Stimulated activated CD8-positive, alpha-beta memory T cell treated with anti-CD3 and anti-CD28 coated beads, Interleukin-4, amount 100 ng/mL, for 48 hours (primary cell): ENCODE measurements at regions not wholly inside any gene's neighbourhood (a gene's known extent, or its start where the extent isn't known, plus 50 kb on each side); places are given as distances from the start of the nearest gene placed in this dataset.
A peak's percentile ranks its signal among the peaks of the same experiment; 100 is the strongest.
"Not testable (repeated sequence)": the region's sequence is repeated elsewhere in the genome, so short reads cannot be mapped to it uniquely, and the experiment has no call there.

Experiments used
- DNase-seq: peaks from one replicate; pipeline ENCODE4 v3.0.0-alpha.2; 2020

DNA sequence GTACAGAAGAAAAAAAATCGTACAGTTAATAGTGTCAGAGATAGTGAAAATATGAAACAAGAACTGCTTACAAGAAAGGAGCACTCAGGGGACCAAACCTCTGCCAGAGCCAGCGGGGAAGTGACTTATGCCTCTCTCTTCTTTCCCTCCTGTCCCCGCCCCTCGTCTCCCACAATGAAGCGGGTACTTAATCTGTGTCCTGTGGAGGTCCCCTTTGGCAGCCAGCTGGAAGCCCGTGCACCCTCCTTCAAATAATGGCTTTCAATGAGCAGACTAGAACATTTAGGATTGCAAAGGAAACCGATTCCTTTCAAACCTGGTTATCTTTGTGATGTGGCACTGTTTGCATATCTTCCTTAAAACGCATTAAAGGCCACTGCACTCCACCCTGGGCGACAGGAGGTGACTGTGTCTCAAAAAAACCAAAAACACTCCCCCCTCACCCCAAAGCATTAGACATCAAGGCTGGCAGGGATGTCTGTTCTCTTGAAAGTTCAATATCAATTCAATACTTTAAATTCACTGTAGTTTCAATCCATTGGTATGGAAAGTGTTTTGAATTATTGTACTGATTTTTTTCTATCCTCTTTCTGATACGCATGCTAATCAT, 51.7 kb downstream of the PPIAL4C start:
- DNase-seq: peak; percentile 48

DNA sequence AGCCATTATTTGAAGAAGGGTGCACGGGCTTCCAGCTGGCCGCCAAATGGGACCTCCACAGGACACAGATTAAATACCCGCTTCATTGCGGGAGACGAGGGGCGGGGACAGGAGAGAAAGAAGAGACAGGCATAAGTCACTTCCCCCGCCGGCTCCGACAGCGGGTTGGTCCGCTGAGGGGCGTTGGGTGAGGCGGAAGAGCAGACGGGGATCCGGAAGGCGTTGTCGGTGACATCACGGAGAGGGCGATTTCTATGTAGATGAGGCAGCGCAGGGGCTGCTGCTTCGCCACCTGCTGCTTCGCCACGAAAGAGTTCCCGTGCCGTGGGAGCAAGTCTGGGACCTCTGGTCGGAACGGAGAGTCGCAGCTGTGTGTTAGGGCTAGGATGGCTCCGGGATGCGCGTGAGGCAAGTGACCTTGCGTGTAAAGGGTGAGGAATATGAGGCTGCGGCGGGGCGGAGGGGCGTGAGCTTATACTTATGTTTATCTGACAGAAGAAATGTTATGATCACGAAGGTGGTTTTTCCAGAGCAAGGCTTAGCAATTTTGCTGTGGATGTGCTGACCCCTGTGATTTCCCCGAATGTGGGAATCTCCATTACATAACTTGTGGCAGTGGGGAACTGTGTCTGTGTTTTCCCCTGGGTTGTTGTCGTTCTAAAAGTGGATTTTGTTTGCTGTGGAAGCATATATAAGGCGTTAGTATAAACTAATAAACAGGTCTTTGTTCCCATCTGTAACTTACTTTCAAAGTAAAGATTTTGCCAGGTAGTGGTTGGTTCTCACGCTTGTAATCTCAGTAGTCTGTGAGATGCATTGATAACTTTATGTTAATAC, 52.9 kb downstream of the PPIAL4C start:
- peak; percentile 90 for DNase-seq

DNA sequence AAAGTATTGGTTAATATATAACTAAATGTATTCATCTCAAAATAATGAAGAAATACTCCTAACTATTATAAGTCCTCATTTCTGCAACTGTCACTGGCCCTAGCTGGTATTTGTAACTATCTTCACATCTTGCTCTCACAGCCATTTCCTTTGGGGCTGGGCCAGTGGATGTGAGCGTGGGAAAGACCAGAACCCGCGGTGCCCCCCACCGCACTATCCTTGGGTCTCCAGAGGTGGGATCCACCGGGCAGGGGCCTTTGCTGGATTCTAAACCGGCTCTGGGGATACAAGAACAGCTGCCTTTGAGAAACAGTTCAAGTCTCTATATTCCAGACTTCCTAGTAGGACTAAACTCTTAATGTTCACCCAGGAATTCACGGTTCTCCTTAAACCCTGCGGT, 54.8 kb downstream of the PPIAL4C start:
- DNase-seq: not testable (repeated sequence)

DNA sequence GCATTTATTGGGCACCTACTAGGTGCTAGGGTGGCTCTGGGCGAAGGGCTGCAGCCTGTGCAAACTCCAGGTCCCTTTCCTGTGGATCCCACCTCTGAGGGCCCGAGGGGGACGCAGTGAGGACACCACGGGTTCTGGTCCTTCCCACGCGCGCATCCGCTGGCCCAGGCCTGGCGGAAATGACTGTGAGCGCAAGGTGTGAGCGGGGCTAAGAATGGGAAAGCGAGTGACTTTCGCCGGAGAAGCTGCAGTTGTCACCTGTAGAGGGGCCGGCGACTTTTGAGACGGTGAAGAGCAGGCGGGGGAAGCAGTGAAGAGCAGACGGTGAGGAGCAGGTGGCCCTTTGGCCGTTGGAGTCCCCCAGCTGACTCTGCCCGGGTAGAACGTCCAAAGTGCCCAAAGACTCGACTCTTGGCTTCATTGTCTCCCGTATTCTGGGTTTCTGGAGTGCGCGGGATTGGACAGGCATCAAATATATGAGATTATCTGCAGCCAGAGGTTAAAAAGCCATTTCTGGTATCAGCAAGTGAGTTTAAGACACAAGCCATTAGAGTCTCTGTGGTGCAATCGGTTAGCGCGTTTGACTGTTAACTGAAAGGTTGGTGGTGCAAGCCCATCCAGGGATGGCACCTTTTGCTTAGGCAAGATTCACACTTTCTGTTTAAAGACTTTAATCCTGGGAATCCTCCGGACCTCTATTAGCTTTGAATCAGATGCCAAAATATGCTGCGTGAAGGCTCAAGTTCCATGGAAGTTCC, 55.4 kb downstream of the PPIAL4C start:
- not testable (repeated sequence) for DNase-seq

DNA sequence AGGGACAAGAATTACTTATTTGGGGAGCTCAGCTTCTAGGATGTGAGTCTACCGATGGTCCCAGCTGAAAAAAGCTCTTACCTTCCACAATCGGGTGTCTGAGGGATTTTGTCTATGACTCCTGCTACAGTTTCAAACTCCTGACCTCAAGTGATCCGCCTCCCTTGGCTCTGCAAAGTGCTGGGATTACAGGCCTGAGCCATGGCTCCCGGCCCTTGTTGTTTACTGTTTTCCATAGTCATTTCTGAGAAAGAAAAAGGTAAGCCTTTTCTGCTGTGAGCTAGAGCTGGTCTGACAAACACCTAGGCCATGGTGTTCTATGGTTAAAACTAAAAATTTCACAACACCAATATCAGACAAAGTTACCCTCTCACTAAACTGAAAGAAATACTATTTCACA, 57.5 kb downstream of the PPIAL4C start:
- DNase-seq: not testable (repeated sequence)

DNA sequence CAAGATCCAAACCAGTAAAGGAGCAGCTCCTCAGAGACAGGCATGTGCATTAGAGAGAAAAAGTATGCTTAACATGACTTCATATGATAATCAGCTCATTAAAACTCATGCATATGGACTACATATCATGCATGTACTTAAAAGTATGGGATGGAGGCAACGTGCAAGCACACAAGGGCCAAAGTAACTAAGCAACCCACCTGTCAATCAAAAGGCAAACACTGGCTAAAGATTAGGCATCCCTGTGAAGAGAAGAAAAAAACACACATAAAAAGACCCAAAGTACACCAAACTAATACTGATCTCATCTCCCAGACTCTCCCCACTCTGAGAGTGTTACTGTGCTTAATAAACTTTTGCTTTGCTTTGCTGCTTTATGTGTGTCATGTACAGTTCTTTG, 61.2 kb downstream of the PPIAL4C start:
- not testable (repeated sequence) for DNase-seq

DNA sequence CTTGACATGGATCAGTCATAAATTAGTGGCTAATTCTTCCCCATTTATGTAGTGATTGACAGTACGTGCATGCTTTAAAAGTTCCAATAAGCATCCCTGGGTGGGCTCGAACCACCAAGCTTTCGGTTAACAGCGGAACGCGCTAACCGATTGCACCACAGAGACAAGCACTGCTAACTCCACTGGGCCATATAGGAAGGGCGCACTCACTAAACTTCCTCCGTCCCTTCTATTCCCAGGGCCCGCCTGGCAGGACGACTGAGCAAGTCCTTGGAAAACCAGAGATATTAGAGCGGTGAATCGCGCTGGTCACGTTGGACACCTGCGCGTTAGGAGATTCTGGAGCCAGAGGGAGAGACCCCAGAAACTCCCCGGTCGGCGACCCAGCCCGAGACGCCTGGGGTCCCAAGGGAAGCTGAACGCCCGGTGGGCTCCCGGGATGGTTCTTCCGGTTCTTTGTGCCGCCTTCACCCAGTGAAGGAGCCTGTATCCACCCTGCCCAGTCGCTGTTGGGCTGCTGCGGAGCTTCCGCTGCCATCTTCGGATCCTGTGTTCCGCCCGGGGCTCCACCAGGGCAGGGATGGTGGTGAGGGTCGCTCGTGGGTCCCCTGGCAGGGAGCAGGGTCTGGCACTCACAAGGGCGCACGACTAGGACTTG, 62.8 kb downstream of the PPIAL4C start:
- peak; percentile 41 for DNase-seq

DNA sequence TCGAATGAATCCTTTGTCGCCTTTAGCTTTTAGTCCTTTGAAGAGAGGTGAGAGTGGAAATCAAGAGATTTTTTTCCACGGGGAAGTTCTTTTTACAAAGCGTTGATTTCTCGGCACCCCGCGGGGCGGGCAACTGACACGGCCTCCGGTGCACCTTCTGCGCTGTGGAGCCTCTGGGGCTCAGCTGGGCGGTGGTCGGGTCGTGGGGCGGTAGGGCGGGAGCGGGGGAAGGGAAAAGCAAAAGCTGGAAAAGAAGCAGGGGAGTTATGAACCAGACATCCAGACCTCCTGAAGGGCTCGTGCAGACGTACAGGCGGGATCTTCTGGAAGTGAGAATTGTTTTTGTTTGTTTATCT, 63.3 kb downstream of the PPIAL4C start:
- peak; percentile 39 for DNase-seq

DNA sequence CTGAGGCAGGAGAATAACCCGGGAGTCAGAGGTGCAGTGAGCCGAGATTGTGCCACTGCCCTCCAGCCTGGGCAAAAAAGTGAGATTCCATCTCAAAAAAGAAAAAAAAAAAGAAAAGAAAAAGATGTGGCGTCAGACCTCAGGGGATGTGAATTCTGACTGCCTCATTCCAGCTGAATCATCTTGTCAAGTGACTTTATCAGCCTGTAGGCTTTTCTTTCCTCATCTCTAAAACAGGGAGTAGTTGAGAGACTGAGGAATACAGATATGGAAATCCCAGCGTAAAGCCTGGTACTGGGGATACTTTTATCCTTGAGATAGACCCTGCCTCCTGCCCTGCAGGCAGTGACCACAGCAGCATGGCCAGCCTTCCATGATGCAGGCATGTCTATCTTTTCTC, 74.1 kb downstream of the PPIAL4C start:
- DNase-seq: not testable (repeated sequence)

DNA sequence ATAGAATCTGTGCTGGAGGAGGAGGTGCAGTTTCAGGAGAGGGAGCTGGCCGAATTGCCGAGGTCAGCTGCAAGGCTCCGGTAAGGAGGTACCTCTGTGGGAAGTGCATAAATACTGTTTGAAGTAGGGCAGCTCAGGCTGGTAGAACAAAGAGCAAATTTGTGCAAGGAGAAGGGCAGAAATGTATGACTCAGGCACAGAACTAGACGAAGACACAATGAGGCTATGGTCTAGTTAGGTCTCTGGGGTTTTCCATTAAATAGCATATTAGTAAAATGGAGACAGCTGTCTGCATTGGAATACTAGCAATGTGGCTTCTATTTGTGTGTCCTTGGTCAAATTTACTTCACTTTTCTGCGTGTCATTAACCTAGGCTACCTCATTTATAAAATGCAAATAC, 74.5 kb downstream of the PPIAL4C start:
- DNase-seq: not testable (repeated sequence)

DNA sequence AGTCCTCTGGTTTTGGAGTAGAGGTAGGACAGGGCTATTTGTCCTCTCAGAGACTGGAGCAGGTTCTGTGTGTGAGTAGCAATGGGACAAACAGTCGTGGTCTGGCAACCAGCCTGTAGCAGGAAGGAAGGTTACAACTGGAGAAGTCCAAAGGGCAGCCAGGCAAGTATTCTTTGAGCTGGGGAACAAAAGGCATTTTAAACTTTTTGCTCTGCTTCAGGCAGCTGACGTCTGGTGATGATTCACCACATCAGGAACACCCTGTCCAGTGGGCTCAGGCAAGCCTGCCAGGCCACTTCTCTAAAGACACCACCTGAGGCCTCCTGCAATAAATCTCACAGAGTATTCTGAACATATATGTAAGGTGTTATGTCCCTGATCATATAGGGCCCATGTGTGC, 81.0 kb downstream of the PPIAL4C start:
- not testable (repeated sequence) for DNase-seq

DNA sequence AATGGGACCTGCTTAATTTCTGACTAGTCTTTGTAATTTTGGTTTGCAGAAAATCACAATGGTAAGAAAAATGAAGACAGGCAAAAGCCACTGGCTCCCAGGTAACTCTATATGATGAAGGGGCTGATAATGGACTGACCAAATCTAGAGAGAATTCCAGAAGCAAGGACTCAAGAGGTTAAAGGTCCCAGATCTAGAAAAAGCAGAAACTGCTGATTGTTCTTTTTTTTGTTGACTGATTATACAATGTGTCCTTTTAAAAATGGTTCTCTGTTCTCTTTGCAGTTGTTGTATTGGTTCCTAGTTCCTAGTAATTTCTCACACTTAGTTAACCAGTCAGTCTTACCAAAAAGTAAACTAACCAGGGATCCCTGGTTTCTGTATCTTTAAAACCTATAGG, 81.4 kb downstream of the PPIAL4C start:
- DNase-seq: not testable (repeated sequence)

DNA sequence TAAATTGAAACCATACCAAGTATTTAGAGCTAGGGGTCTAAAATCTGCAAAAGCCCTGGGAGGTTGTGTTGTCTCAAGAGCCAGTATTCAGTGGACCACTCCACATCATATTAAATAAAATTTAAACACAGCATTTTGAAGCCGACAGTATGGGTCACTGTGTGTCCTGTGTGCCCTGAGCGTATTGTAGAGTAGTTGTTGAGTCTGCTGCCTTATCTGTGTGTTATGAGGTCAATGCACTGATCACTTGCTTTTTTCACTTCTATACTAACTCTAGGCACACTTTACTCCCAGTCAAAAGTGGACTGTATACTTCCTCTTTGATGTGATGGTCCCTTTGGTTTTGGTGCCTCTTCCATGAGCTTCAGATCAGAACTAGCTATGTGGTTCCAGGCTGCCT, 81.9 kb downstream of the PPIAL4C start:
- DNase-seq: not testable (repeated sequence)

DNA sequence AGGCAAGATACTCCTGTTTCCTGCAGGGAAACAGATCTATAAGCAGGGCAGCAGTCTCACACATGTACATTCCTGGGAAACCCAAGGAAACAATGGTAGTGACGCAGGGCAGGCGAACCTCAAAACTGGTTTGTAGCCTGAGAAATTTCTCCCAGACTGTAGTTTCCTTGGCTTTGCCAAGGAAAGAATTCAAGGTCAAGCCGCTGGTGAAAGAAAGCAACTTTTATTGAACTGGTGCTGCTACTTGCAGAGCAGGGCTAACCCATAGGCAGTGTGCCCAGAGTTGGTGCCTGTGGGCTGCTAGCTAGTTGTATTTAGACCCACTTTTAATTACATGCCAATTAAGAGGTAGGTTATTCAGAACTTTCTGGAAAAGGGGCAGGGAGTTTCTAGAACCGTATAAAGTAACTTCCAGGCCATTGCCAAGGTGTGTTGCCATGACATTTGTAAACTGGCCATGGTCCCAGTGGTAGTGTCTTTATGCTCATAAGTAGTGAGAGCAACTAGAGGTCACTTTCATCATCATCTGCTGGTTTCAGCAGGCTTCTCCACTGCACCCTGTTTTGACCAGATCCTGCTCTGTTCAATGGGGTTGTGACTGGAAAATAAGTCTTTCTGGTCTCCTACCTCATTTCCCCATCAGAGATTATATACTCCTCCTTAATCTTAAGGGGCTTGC, 89.7 kb downstream of the PPIAL4C start:
- DNase-seq: not testable (repeated sequence)

DNA sequence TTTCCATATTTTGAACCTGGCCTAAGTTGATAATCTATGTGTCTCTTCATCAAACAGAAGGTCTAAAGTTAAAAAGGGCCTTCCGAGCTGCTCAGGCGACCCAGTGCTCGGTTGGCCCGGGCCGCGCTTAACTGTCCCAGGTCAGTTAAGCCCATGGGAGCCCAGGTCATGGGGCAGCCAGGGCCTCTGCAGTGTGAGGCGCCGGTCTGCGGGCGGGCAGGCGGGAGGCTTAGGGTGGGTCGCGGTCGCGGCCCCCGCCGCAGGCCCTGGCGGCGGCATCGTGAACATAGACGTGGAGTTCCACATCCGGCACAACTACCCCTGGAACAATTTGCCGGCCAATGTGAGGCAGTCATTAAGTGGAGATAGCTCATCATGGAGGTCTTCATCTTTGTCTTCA, 91.3 kb downstream of the PPIAL4C start:
- not testable (repeated sequence) for DNase-seq

DNA sequence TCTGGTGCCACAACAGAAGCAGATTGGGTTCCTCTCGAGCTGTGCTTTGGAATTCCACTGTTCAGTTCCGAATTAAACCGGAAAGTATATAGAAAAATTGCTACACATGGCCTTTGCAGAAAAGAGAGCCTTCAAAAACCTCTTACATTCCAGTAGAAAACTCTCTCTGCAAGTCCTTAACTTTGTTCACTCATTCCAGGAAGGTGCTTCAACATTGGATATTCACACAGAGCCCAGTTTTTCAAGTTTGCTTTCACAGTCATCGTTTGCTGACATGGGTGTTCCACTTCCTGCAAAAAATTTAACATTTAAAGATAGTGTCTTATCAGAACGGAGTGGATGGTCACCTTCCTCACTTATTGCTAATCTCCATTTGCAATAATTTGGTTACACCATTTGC, 93.7 kb downstream of the PPIAL4C start:
- not testable (repeated sequence) for DNase-seq

DNA sequence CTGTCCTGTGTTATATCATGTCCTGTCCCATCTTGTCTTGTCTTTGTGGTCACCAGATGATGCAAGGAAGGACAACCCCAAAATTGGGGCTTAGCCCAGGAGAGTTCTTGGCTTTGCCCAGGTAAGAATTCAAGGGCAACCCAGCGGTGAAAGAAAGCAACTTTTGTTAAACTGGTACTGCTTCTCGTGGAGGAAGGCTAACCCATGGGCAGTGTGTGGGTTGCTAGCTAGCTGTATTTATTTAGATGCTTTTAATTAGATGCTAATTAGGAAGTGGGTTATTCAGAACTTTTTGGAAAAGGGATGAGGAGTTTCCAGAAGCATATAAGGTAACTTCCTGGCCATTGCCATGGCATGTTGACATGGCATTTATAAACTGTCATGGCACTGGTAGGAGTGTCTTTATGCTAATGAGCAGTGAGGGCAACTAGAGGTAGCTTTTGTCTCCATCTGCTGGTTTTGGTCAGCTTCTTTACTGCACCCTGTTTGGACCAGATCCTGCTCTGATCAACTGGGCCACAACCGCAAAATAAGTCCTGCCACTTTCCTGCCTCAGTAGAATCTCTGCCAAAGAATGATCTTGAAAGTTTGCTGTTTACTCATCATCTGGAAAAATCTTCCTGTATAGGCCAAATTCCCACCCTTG, 95.8 kb upstream of the FCGR1A start:
- not testable (repeated sequence) for DNase-seq

DNA sequence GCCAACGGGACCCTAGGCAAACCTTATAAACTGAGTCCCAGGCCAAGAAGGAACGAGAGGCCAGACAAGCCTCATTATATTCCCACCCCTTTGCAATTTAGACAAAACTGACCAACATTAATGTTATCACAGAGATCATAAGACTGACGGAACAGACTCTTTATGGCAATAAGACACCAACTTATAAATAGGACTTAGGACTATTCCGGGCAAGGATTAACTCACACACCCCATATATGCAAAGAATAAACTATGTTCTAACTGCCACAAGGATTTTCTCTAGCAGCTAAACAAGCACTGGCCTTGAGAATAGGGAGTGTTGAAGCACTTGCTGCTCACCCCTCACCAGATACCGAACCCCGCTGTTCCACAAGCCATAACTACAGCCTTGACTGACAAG, 91.1 kb upstream of the FCGR1A start:
- not testable (repeated sequence) for DNase-seq

DNA sequence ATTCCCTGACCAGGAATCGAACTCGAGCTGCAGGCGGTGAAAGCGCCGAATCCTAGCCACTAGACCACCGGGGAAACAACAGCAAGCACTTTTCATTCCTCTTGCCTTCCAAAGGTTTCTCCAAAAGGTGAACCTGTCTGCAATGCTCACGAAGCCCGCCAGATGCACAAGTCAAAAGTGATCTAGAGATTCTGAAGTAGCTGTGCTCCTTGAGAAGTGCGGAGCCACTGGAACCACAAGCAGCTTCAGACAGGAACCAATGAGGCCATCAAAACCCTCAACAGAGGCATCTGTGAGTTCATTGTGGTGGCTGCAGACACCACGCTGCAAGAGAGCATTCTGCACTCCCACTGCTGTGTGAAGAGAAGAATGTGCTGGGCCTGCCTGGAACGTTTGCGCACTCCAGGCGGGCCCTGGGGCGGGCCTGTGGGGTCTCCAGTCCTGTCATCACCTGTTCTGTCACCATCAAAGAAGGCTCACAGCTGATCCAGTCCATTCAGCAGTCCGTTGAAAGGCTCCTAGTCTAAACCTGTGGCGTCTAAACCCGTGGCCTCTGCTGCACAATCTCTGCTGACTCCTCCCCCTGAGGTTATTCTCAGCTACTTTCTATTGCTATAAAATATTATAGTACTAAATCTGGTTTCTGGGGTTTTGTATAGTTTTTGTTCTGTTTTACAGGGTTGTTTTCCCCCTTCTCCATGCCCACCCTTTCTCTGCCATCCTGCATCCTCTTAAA, 89.5 kb upstream of the FCGR1A start:
- DNase-seq: peak; percentile 40

DNA sequence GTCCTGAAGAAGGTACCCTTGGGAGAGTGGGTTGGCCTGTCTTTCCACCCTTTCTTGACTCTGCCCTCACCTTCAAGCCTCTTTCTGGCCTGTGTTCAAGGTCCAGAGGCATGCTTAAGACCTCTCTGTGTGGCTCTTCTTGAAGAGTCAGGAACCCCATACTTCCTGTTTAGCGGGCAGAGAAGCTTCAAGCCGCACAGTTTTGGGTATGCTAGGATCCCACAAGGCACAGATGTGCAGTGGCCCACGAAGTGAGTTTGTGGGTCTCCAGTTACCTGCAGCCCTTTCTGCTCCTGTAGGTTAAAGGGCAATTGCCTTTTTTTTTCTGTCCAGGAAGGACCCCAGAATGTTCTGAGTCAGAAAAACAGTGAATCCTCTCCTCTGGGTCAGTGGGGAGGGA, 87.4 kb upstream of the FCGR1A start:
- DNase-seq: not testable (repeated sequence)

DNA sequence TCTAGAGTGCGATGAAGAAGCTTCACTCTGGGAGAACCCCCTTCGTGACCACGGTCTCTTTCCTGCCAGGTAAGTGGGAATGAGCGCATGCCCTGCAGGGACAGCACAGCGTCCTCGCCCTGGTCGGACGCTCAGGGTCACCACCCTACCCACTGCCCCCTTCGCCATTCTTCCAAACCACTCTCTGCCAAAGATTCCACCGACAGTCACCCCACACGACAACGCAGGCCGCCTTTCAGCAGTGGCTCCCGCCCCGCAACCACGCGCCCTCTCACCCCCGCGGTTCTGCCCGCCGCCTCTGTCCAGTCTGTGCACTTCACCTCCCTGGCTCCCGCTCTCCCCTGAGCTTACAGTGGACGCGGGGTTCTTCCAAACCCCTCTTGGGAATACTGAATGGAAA, 82.3 kb upstream of the FCGR1A start:
- not testable (repeated sequence) for DNase-seq
